ENCODE measurements at regions not wholly inside any gene's neighbourhood (a gene's known extent, or its start where the extent isn't known, plus 50 kb on each side); places are given as distances from the start of the nearest gene placed in this dataset.
"Not testable (repeated sequence)": the region's sequence is repeated elsewhere in the genome, so short reads cannot be mapped to it uniquely, and the experiment has no call there.

DNA sequence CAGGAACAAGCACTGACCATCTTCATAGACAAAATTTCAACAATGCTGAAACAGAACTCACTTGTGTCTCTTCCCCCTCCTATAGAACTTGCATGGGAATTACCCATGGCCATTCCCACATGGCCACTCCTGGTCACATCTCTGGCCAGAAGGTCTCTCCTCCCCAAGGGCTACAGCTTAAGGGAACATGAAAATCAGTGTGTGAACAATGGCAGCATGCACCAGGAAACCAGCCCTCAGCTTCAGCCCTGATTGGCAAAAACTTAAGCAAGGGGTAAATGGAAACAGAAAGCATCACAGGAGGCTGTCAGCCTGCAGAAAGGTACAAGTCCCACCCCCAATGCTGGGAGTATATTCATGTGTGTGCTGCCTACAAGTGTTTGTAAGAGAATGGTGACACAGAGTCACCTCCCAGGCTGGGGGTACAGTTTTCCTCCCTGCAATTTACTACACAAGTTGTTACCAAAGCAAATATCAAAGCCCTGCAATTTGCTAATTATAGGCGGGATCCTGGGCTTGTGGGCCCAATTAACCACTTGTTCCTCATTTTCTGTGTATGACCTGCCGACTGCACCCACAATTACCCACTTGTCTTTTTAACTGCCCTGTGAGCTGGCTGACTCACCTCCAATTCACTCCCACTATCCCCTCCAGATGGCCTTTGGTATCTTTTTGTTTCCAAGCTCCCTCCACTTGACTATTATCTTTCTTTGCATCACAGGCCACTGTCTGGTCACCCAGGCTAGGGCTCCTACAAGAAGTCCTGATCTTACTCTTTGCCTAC is 84.4 kb upstream of the HES1 start:
- no peaks in the 10 kb centered on the region for H3K27me3 ChIP-seq (ENCODE audit: control insufficient read depth, insufficient read depth, low read length)
- TF ChIP-seq, protein P1, sequence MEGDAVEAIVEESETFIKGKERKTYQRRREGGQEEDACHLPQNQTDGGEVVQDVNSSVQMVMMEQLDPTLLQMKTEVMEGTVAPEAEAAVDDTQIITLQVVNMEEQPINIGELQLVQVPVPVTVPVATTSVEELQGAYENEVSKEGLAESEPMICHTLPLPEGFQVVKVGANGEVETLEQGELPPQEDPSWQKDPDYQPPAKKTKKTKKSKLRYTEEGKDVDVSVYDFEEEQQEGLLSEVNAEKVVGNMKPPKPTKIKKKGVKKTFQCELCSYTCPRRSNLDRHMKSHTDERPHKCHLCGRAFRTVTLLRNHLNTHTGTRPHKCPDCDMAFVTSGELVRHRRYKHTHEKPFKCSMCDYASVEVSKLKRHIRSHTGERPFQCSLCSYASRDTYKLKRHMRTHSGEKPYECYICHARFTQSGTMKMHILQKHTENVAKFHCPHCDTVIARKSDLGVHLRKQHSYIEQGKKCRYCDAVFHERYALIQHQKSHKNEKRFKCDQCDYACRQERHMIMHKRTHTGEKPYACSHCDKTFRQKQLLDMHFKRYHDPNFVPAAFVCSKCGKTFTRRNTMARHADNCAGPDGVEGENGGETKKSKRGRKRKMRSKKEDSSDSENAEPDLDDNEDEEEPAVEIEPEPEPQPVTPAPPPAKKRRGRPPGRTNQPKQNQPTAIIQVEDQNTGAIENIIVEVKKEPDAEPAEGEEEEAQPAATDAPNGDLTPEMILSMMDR (IDR thresholded peaks at IDR 0.05; ENCODE audit: insufficient read depth, low read length, poor library complexity, severe bottlenecking): no peak
- H3K4me3 ChIP-seq (ENCODE audit: low read depth, low read length): no peak overlapping the region
- H3K36me3 ChIP-seq (ENCODE audit: control insufficient read depth, insufficient read depth, low read length): no peaks in the 10 kb centered on the region
- DNase-seq (ENCODE audit: low read depth): no peak

DNA sequence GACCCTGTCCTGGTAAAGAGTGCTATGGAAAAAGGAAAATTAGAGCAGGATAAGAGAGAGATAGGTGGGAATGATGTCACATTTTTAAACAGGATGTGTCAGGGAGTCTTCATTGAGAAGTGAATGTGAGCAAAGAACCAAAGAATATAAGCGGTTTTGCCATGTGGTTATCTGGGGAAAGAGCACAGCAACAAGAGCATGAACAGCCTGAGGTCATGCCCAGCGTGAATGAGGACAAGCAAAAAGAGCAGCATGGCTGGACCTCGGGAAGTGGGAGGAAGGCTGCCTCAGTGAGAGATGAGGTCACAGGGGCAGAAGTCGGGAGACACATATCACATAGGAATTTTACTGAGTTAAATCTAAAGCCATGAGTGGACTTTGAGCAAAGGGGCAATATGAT is 82.8 kb upstream of the HES1 start:
- no peak for DNase-seq (ENCODE audit: low read depth)
- no peaks in the 10 kb centered on the region for H3K27me3 ChIP-seq (ENCODE audit: control insufficient read depth, insufficient read depth, low read length)
- H3K36me3 ChIP-seq (ENCODE audit: control insufficient read depth, insufficient read depth, low read length): no peaks in the 10 kb centered on the region

DNA sequence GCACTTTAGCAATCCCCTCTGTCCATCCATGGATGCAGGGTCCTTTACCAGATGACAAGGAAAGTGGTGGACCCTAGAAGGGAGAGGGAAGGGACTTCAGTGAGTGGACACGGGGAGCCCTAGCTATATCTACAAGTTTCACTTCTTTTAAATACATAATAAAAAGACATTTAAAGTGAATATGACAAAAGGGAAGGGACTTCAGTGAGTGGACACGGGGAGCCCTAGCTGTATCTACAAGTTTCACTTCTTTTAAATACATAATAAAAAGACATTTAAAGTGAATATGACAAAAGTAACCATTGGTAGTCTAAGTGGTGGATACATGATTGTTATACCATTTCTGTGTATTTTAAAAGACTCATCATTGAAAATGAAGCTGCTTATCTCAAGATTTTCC is 81.9 kb upstream of the HES1 start:
- Histone ChIP-seq H3K27me3 (ENCODE audit: control insufficient read depth, insufficient read depth, low read length) (no peaks in the 10 kb centered on the region), H3K36me3 (ENCODE audit: control insufficient read depth, insufficient read depth, low read length) (no peaks in the 10 kb centered on the region), H3K4me3 (ENCODE audit: low read depth, low read length) (no peak overlapping the region)
- TF ChIP-seq, protein P1 (IDR thresholded peaks at IDR 0.05; ENCODE audit: insufficient read depth, low read length, poor library complexity, severe bottlenecking): no peak
- DNase-seq (ENCODE audit: low read depth): no peak

More for the DNA sequence above, 82.8 kb upstream of the HES1 start:
- no peak overlapping the region for H3K4me3 ChIP-seq (ENCODE audit: low read depth, low read length)
- TF ChIP-seq, protein P1 (IDR thresholded peaks at IDR 0.05; ENCODE audit: insufficient read depth, low read length, poor library complexity, severe bottlenecking): no peak

DNA sequence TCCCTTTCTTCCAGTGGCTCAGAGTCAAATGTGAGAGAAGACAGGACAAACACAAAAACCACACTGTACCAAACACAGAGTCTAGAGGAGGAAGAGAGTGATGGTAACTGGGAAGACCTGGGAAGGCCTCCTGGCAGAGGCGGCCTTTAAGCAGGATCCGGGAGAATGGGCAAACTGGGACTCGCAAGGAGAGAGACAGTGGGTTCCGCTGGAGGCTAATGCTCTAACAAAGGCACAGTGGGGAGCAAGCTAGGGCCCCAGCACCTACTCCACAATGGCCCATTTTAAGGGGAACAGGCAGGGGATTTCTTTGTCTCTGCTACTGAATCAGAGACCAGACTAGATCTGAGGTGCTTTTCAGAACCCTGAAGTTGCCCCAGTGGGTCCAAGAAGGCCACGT is 81.4 kb upstream of the HES1 start:
- TF ChIP-seq, protein P1 (IDR thresholded peaks at IDR 0.05; ENCODE audit: insufficient read depth, low read length, poor library complexity, severe bottlenecking): no peak
- no peaks in the 10 kb centered on the region for H3K36me3 ChIP-seq (ENCODE audit: control insufficient read depth, insufficient read depth, low read length)
- no peak for DNase-seq (ENCODE audit: low read depth)
- H3K27me3 ChIP-seq (ENCODE audit: control insufficient read depth, insufficient read depth, low read length): no peaks in the 10 kb centered on the region
- no peak overlapping the region for H3K4me3 ChIP-seq (ENCODE audit: low read depth, low read length)

DNA sequence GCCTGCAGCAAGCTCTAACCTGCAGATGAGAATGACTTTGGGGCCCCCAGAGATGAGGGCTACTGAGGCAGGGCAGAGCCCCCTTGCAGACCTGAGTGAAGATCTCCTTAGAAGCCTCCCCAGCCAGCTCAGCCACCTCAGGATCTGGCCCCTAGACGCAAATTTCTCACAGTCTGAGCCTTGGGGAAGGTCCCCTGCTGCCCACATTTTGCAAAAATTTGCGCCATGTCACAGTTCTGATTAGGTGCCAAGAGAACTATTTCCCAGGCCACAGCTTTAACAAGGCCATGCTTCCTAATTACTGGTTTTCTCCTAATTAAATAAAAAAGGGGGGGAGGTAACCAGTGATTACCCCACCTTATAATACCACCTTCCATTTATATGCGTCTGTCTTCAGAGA is 81.0 kb upstream of the HES1 start:
- TF ChIP-seq, protein P1 (IDR thresholded peaks at IDR 0.05; ENCODE audit: insufficient read depth, low read length, poor library complexity, severe bottlenecking): no peak

DNA sequence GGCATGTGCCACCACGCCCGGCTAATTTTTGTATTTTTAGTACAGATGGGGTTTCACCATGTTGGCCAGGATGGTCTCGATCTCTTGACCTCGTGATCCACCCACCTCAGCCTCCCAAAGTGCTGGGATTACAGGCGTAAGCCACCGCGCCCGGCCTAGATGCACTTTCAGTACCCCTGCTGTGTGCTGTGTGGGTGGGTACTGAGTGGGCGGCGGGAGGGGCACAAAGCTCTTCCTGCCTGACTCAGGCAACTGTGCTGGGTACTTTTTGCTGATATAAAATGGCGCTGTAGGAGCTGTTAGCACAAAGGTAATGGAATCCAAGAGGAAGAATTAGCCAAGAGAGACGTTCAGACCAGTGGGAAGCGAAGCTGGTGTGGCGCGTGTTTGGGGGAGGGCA is 79.6 kb upstream of the HES1 start:
- H3K4me3 ChIP-seq (ENCODE audit: low read depth, low read length); H3K27me3 ChIP-seq (ENCODE audit: control insufficient read depth, insufficient read depth, low read length); H3K36me3 ChIP-seq (ENCODE audit: control insufficient read depth, insufficient read depth, low read length); DNase-seq (ENCODE audit: low read depth): not testable (repeated sequence)

More for the DNA sequence above, 81.0 kb upstream of the HES1 start:
- Histone ChIP-seq H3K36me3 (ENCODE audit: control insufficient read depth, insufficient read depth, low read length) (no peaks in the 10 kb centered on the region), H3K27me3 (ENCODE audit: control insufficient read depth, insufficient read depth, low read length) (no peaks in the 10 kb centered on the region), H3K4me3 (ENCODE audit: low read depth, low read length) (no peak overlapping the region)
- no peak for DNase-seq (ENCODE audit: low read depth)
